HCT116 (cell line): ENCODE measurements at regions not wholly inside any gene's neighbourhood (a gene's known extent, or its start where the extent isn't known, plus 50 kb on each side); places are given as distances from the start of the nearest gene placed in this dataset.

Experiments used
- ATAC-seq: fragments of 200-7000 bp; cut with Tn5 transposase; 2 replicates; pipeline ENCODE4 v1.9.1; 2020; ENCODE audit warnings: mild to moderate bottlenecking, moderate library complexity
- BruUV-seq: library from RNA; stranded (reverse); fragments of 400-500 nt; replicated peaks from 2 replicates; lab custom pipeline; 2021; lab: Mats Ljungman, UMichigan
- CTCF ChIA-PET: fragments of 300-600 bp; sonication (Branson Sonifier 250); formaldehyde crosslinking; loops from one replicate; lab custom pipeline; 2021; ENCODE audit warnings: antibody characterized with exemption; lab: Charles Lee
- POLR2A ChIA-PET: fragments of 300-600, 350-600 bp; sonication (Branson Sonifier 250); formaldehyde crosslinking; loops from one replicate; lab custom pipeline; 2021; ENCODE audit warnings: antibody characterized with exemption; lab: Charles Lee
- RAD21 ChIA-PET, 2 experiments: fragments of 300-600 bp; sonication (Branson Sonifier 250); formaldehyde crosslinking; loops; one replicate each; lab custom pipeline; 2023; ENCODE audit warnings: low total read pairs in 2 of 2; ENCODE audit not compliant: uncharacterized antibody in 2 of 2, unreplicated experiment in 2 of 2, low non-redundant PET in 1 of 2; lab: Charles Lee
- DNase-seq: peaks from one replicate; pipeline ENCODE4 v3.0.0-alpha.2; 2010; ENCODE audit warnings: low read depth, low spot score
- H2AFZ ChIP-seq: fragments of 200-600 bp; shearing (Covaris generic), sonication (generic); 2 replicates; pipeline ENCODE4 v1.6.1; 2017; ENCODE audit warnings: low read depth, mixed run types, mixed read lengths, antibody characterized with exemption, low read length; ENCODE audit not compliant: poor library complexity, severe bottlenecking
- H3K27ac ChIP-seq: 2 replicates; pipeline ENCODE4 v1.5.1; 2012; ENCODE audit warnings: low read depth, low read length
- H3K27me3 ChIP-seq: fragments of 200-600 bp; sonication (generic); 2 replicates; pipeline ENCODE4 v1.6.1; 2016; ENCODE audit warnings: mixed run types, low read length, mixed read lengths; ENCODE audit not compliant: insufficient read depth
- H3K36me3 ChIP-seq, 2 experiments: fragments of 200-500 bp in 1 of 2; fragments of 200-600 bp in 1 of 2; sonication (Bioruptor generic) in 1 of 2; sonication (generic) in 1 of 2; 2 replicates each; pipeline versions ENCODE4 v1.5.1 to v1.6.1; 2014 to 2016; ENCODE audit warnings: low read length in 2 of 2, inconsistent platforms in 1 of 2, mixed read lengths in 1 of 2, mixed run types in 1 of 2; ENCODE audit not compliant: insufficient read depth in 2 of 2, control insufficient read depth in 1 of 2
- H3K4me1 ChIP-seq, 2 experiments: fragments of 200-600 bp in 1 of 2; sonication (generic) in 1 of 2; 2 replicates each; pipeline versions ENCODE4 v1.5.1 to v1.6.1; 2012 to 2017; ENCODE audit warnings: low read length in 2 of 2, inconsistent platforms in 1 of 2, mild to moderate bottlenecking in 1 of 2, mixed read lengths in 1 of 2, mixed run types in 1 of 2, moderate library complexity in 1 of 2; ENCODE audit not compliant: insufficient read depth in 2 of 2, control insufficient read depth in 1 of 2
- H3K4me2 ChIP-seq: fragments of 200-600 bp; sonication (generic); 2 replicates; pipeline ENCODE4 v1.6.1; 2017; ENCODE audit warnings: mixed run types, low read length, mixed read lengths
- H3K4me3 ChIP-seq, 2 experiments: fragments of 200-600 bp in 1 of 2; sonication (generic) in 1 of 2; replicated peaks in 1 of 2; 2 replicates each; pipeline ENCODE4 v1.5.1; 2011 to 2016; ENCODE audit warnings: low read length in 2 of 2, control low read depth in 1 of 2, low read depth in 1 of 2, mild to moderate bottlenecking in 1 of 2, mixed read lengths in 1 of 2, mixed run types in 1 of 2
- H3K79me2 ChIP-seq: fragments of 200-600 bp; sonication (generic); 2 replicates; pipeline ENCODE4 v1.6.1; 2017; ENCODE audit warnings: mild to moderate bottlenecking, mixed run types, low read length, moderate library complexity, mixed read lengths; ENCODE audit not compliant: insufficient read depth
- H3K9ac ChIP-seq: fragments of 200-600 bp; sonication (generic); 2 replicates; pipeline ENCODE4 v1.6.1; 2016; ENCODE audit warnings: low read length, mixed read lengths
- H3K9me2 ChIP-seq: fragments of 200-600 bp; sonication (generic), shearing (Covaris generic); 2 replicates; pipeline ENCODE4 v1.6.1; 2017; ENCODE audit warnings: mixed run types, mild to moderate bottlenecking, moderate library complexity; ENCODE audit not compliant: insufficient read depth
- H3K9me3 ChIP-seq, 2 experiments: fragments of 200-500 bp in 1 of 2; fragments of 200-600 bp in 1 of 2; sonication (Bioruptor generic) in 1 of 2; sonication (generic) in 1 of 2; 2 replicates each; pipeline ENCODE4 v1.6.1; 2014 to 2017; ENCODE audit warnings: low read length in 2 of 2, mixed read lengths in 2 of 2, inconsistent platforms in 1 of 2, low read depth in 1 of 2, mild to moderate bottlenecking in 1 of 2, mixed run types in 1 of 2, moderate library complexity in 1 of 2; ENCODE audit not compliant: control insufficient read depth in 1 of 2, insufficient read depth in 1 of 2
- H4K20me1 ChIP-seq: fragments of 200-600 bp; sonication (generic), shearing (Covaris generic); 2 replicates; pipeline ENCODE4 v1.6.1; 2017; ENCODE audit warnings: mixed run types, mild to moderate bottlenecking, moderate library complexity; ENCODE audit not compliant: insufficient read depth
- CBX3 ChIP-seq: IDR thresholded peaks from 2 replicates; pipeline ENCODE4 v1.6.1; 2012; ENCODE audit warnings: low read depth
- CEBPB ChIP-seq: IDR thresholded peaks from 2 replicates; pipeline ENCODE4 v1.6.1; 2012; ENCODE audit warnings: low read depth
- CTCF ChIP-seq, 3 experiments: fragments of 200-600 bp in 1 of 3; sonication (generic) in 1 of 3; IDR thresholded peaks in 2 of 3; conservative IDR thresholded peaks in 1 of 3; 2 replicates each; pipeline ENCODE4 v1.5.1; 2012 to 2017; ENCODE audit warnings: low read depth in 2 of 3, low read length in 2 of 3, antibody characterized with exemption in 1 of 3, borderline replicate concordance in 1 of 3, control low read depth in 1 of 3, mild to moderate bottlenecking in 1 of 3, mixed read lengths in 1 of 3, mixed run types in 1 of 3, moderate library complexity in 1 of 3; ENCODE audit not compliant: insufficient read depth in 1 of 3
- EGR1 ChIP-seq: IDR thresholded peaks from 2 replicates; pipeline ENCODE4 v1.6.1; 2012; ENCODE audit warnings: low read depth
- ELF1 ChIP-seq: IDR thresholded peaks from 2 replicates; pipeline ENCODE4 v1.6.1; 2012; ENCODE audit warnings: low read depth, borderline replicate concordance
- EZH2 ChIP-seq: fragments of 200-600 bp; sonication (generic); IDR thresholded peaks from 2 replicates; pipeline ENCODE4 v1.6.1; 2017; ENCODE audit warnings: antibody characterized with exemption, mixed run types
- JUND ChIP-seq: IDR thresholded peaks from 2 replicates; pipeline ENCODE4 v1.6.1; 2012
- MAX ChIP-seq: IDR thresholded peaks from 2 replicates; pipeline ENCODE4 v1.6.1; 2012
- RAD21 ChIP-seq: IDR thresholded peaks from 2 replicates; pipeline ENCODE4 v1.6.1; 2012; ENCODE audit warnings: low read depth, mild to moderate bottlenecking
- REST ChIP-seq: IDR thresholded peaks from 2 replicates; pipeline ENCODE4 v1.6.1; 2012; ENCODE audit warnings: low read depth
- SP1 ChIP-seq: IDR thresholded peaks from 2 replicates; pipeline ENCODE4 v1.6.1; 2012; ENCODE audit warnings: low read depth
- TCF7L2 ChIP-seq: IDR thresholded peaks from 2 replicates; pipeline ENCODE4 v1.7.0; 2011; ENCODE audit warnings: borderline replicate concordance, inconsistent platforms; ENCODE audit not compliant: insufficient read depth, insufficient read length; ENCODE audit errors: extremely low read depth
- YY1 ChIP-seq: IDR thresholded peaks from 2 replicates; pipeline ENCODE4 v1.6.1; 2011; ENCODE audit warnings: low read length, low read depth, moderate library complexity, mild to moderate bottlenecking; ENCODE audit not compliant: insufficient replicate concordance; ENCODE audit errors: extremely low read depth
- ZBTB33 ChIP-seq: IDR thresholded peaks from 2 replicates; pipeline ENCODE4 v1.6.1; 2011; ENCODE audit warnings: mild to moderate bottlenecking, low read length, moderate library complexity; ENCODE audit not compliant: insufficient replicate concordance; ENCODE audit errors: extremely low read depth
- ZFX ChIP-seq: fragments of 450-650 bp; IDR thresholded peaks from 2 replicates; pipeline ENCODE4 v1.6.1; 2017
- ZNF274 ChIP-seq: fragments of 200-500 bp; sonication (Bioruptor generic); IDR thresholded peaks from 2 replicates; pipeline ENCODE4 v1.6.1; 2014; ENCODE audit warnings: mild to moderate bottlenecking, low read depth, low read length, inconsistent platforms
- intact Hi-C: fragments of 100-400 bp; cut with micrococcal nuclease; formaldehyde crosslinking; loops from 2 replicates; pipeline ENCODE4 v1.10.0; 2022

GRCh38 chr2:118607641-118608040, 239.8 kb downstream of the EN1 start:
- no peak overlapping the region for H2AFZ ChIP-seq
- no peaks in the 10 kb centered on the region for H3K79me2 ChIP-seq
- H3K27ac ChIP-seq: no peak overlapping the region
- BruUV-seq: no TSS peak
- no peak for TF ChIP-seq SP1
- TF ChIP-seq CTCF (IDR thresholded peaks at IDR 0.05 in 2 of 3, conservative IDR thresholded peaks at IDR 0.05 in 1 of 3; ENCODE audit: borderline replicate concordance in 1 of 3, insufficient read depth in 1 of 3, low read depth in 2 of 3, low read length in 2 of 3): no peak
- TF ChIP-seq EGR1: no peak
- no peak for TF ChIP-seq RAD21
- no peak for TF ChIP-seq ZNF274
- TF ChIP-seq YY1: no peak
- no peak for TF ChIP-seq CEBPB
- TF ChIP-seq REST: no peak
- TF ChIP-seq EZH2: no peak
- no peak for TF ChIP-seq MAX
- TF ChIP-seq TCF7L2: no peak
- no peak for TF ChIP-seq JUND
- no peak for TF ChIP-seq ZFX
- no peak for TF ChIP-seq ELF1
- TF ChIP-seq CBX3: no peak
- no peak for TF ChIP-seq ZBTB33
- H4K20me1 ChIP-seq: no peaks in the 10 kb centered on the region
- intact Hi-C loops: no loop called here
- H3K4me3 ChIP-seq: no peak overlapping the region
- DNase-seq (no peak), ATAC-seq (no peak)
- H3K27me3 ChIP-seq: peaks cover 28% of the 10 kb centered on the region
- no peak overlapping the region for H3K9ac ChIP-seq
- POLR2A ChIA-PET: no interaction called here
- H3K4me1 ChIP-seq: no peaks in the 10 kb centered on the region
- no peaks in the 10 kb centered on the region for H3K9me3 ChIP-seq
- no peaks in the 10 kb centered on the region for H3K36me3 ChIP-seq
- H3K4me2 ChIP-seq: no peak overlapping the region
- no peaks in the 10 kb centered on the region for H3K9me2 ChIP-seq
- CTCF ChIA-PET: no interaction called here
- RAD21 ChIA-PET: no interaction called here
